SK-N-SH (cell line): ENCODE measurements at regions not wholly inside any gene's neighbourhood (a gene's known extent, or its start where the extent isn't known, plus 50 kb on each side); places are given as distances from the start of the nearest gene placed in this dataset.

Experiments
- CTCF ChIA-PET: fragments of 300-600, 350-600 bp; formaldehyde crosslinking; extraction: SDS; loops from one replicate; lab custom pipeline; 2021; lab: Yijun Ruan, JAX
- POLR2A ChIA-PET: fragments of 350-600 bp; sonication (Branson Sonifier 250); formaldehyde crosslinking; extraction: SDS; loops from one replicate; lab custom pipeline; 2020; ENCODE audit warnings: antibody characterized with exemption, inconsistent platforms; lab: Yijun Ruan, JAX
- DNase-seq: peaks from one replicate; pipeline ENCODE4 v3.0.0; 2012
- H2AFZ ChIP-seq: fragments of 200-600 bp; sonication (generic); 2 replicates; pipeline ENCODE4 v1.8.1; 2016; ENCODE audit warnings: antibody characterized with exemption, mild to moderate bottlenecking, low read depth
- H3F3A ChIP-seq: fragments of 200-600 bp; sonication (generic); replicated peaks from 2 replicates; pipeline ENCODE3; 2016; ENCODE audit warnings: antibody characterized with exemption, mild to moderate bottlenecking; ENCODE audit not compliant: insufficient read depth
- H3K27ac ChIP-seq, 2 experiments: fragments of 200-500 bp in 1 of 2; fragments of 200-600 bp in 1 of 2; sonication (Bioruptor generic) in 1 of 2; sonication (generic), shearing (Covaris generic) in 1 of 2; 2 replicates each; pipeline versions ENCODE4 v1.5.1 to v1.6.1; 2014 to 2016; ENCODE audit warnings: low read depth in 2 of 2, inconsistent platforms in 1 of 2, low read length in 1 of 2, mild to moderate bottlenecking in 1 of 2, mixed read lengths in 1 of 2
- H3K27me3 ChIP-seq: fragments of 200-600 bp; sonication (generic), shearing (Covaris generic); 2 replicates; pipeline ENCODE4 v1.6.1; 2016; ENCODE audit warnings: mixed run types; ENCODE audit not compliant: insufficient read depth
- H3K36me3 ChIP-seq, 2 experiments: fragments of 200-500 bp in 1 of 2; fragments of 200-600 bp in 1 of 2; sonication (Bioruptor generic) in 1 of 2; sonication (generic) in 1 of 2; replicated peaks in 1 of 2; 2 replicates each; pipeline versions ENCODE3 to v1.5.1; 2014 to 2016; ENCODE audit warnings: low read length in 1 of 2, mild to moderate bottlenecking in 1 of 2; ENCODE audit not compliant: insufficient read depth in 2 of 2, control insufficient read depth in 1 of 2
- H3K4me1 ChIP-seq, 2 experiments: fragments of 200-500 bp in 1 of 2; fragments of 200-600 bp in 1 of 2; sonication (Bioruptor generic) in 1 of 2; sonication (generic), shearing (Covaris generic) in 1 of 2; 2 replicates each; pipeline versions ENCODE4 v1.5.1 to v1.6.1; 2014 to 2016; ENCODE audit warnings: low read depth in 1 of 2, low read length in 1 of 2, mixed run types in 1 of 2; ENCODE audit not compliant: insufficient read depth in 2 of 2, control insufficient read depth in 1 of 2
- H3K4me2 ChIP-seq: fragments of 200-600 bp; sonication (generic), shearing (Covaris generic); 2 replicates; pipeline ENCODE4 v1.6.1; 2017; ENCODE audit warnings: mixed run types
- H3K4me3 ChIP-seq, 2 experiments: fragments of 200-500 bp in 1 of 2; fragments of 200-600 bp in 1 of 2; sonication (Bioruptor generic) in 1 of 2; sonication (generic), shearing (Covaris generic) in 1 of 2; 2 replicates each; pipeline versions ENCODE4 v1.5.1 to v1.8.1; 2014 to 2016; ENCODE audit warnings: low read depth in 2 of 2, inconsistent platforms in 1 of 2, low read length in 1 of 2, mild to moderate bottlenecking in 1 of 2, mixed read lengths in 1 of 2, moderate library complexity in 1 of 2
- H3K79me2 ChIP-seq: fragments of 200-600 bp; sonication (generic); 2 replicates; pipeline ENCODE4 v1.8.1; 2017; ENCODE audit warnings: mild to moderate bottlenecking; ENCODE audit not compliant: insufficient read depth
- H3K9ac ChIP-seq: fragments of 200-600 bp; sonication (generic); 2 replicates; pipeline ENCODE4 v1.6.1; 2017; ENCODE audit warnings: mixed run types
- H3K9me2 ChIP-seq: fragments of 200-600 bp; sonication (generic); 2 replicates; pipeline ENCODE4 v1.6.1; 2017; ENCODE audit warnings: mixed run types
- H3K9me3 ChIP-seq: fragments of 200-600 bp; sonication (generic); 2 replicates; pipeline ENCODE4 v1.6.1; 2017; ENCODE audit warnings: mixed run types, mild to moderate bottlenecking, moderate library complexity
- H4K20me1 ChIP-seq: fragments of 200-600 bp; sonication (generic); 2 replicates; pipeline ENCODE4 v1.6.1; 2017; ENCODE audit warnings: mild to moderate bottlenecking, mixed run types; ENCODE audit not compliant: insufficient read depth
- CHD2 ChIP-seq: fragments of 150-350 bp; IDR thresholded peaks from 2 replicates; pipeline ENCODE4 v1.6.1; 2018; ENCODE audit warnings: low read length; ENCODE audit not compliant: partially characterized antibody
- EZH2phosphoT487 ChIP-seq: fragments of 200-600 bp; sonication (generic); IDR thresholded peaks from 2 replicates; pipeline ENCODE4 v1.6.1; 2017; ENCODE audit warnings: low read depth, mixed run types, mild to moderate bottlenecking, antibody characterized with exemption, moderate library complexity, borderline replicate concordance
- FOXM1 ChIP-seq: IDR thresholded peaks from 2 replicates; pipeline ENCODE4 v1.4.0; 2012; ENCODE audit warnings: low read depth, mild to moderate bottlenecking
- GATA2 ChIP-seq: sonication (generic); formaldehyde crosslinking; IDR thresholded peaks from 2 replicates; pipeline ENCODE4 v1.5.0; 2020; ENCODE audit warnings: mild to moderate bottlenecking, missing genetic modification reagents
- JUND ChIP-seq: IDR thresholded peaks from 2 replicates; pipeline ENCODE4 v1.4.0; 2012
- MEF2A ChIP-seq: IDR thresholded peaks from 2 replicates; pipeline ENCODE4 v1.4.0; 2012; ENCODE audit warnings: low read depth, borderline replicate concordance
- NRF1 ChIP-seq: IDR thresholded peaks from 2 replicates; pipeline ENCODE4 v1.6.1; 2012; ENCODE audit warnings: low read depth, mild to moderate bottlenecking, low read length
- USF2 ChIP-seq: fragments of 150-350 bp; IDR thresholded peaks from 2 replicates; pipeline ENCODE4 v1.6.1; 2017; ENCODE audit warnings: antibody characterized with exemption, low read length, low read depth, borderline replicate concordance
- WGBS: methylation state at CpG from one replicate; pipeline ENCODE4 v1.1.6; 2017; ENCODE audit warnings: low lambda C conversion rate; 5-methylcytosine and 5-hydroxymethylcytosine counted together
- TF ChIP-seq, protein P1 (sequence below): IDR thresholded peaks from 2 replicates; pipeline ENCODE4 v1.6.1; 2012; ENCODE audit warnings: mild to moderate bottlenecking, low read depth, low read length, moderate library complexity
- TF ChIP-seq, protein P2 (sequence below): fragments of 200-600 bp; sonication (generic); IDR thresholded peaks from 2 replicates; pipeline ENCODE4 v1.6.1; 2017; ENCODE audit warnings: antibody characterized with exemption, mild to moderate bottlenecking, moderate library complexity
- TF ChIP-seq, protein P3 (sequence below): IDR thresholded peaks from 2 replicates; pipeline ENCODE4; 2012

GRCh38 chr1:18573170-18573569 is 57.5 kb upstream of the PAX7 start:
- 48% methylated on average over 7 of the region's 8 CpGs for WGBS
- no peak for DNase-seq
- no peaks in the 10 kb centered on the region for H3K27me3 ChIP-seq
- peaks cover 0 to 15% of the 10 kb centered on the region in 2 experiments; a peak in 1 of 4 replicates for H3K4me1 ChIP-seq
- H3F3A ChIP-seq = no peaks in the 10 kb centered on the region
- H3K4me2 ChIP-seq = no peak overlapping the region
- TF ChIP-seq GATA2 (CRISPR knock-in tag) (no peak), USF2 (no peak), JUND (no peak), MEF2A (no peak), FOXM1 (no peak), NRF1 (no peak), EZH2phosphoT487 (no peak), CHD2 (no peak)
- TF ChIP-seq, protein P1, sequence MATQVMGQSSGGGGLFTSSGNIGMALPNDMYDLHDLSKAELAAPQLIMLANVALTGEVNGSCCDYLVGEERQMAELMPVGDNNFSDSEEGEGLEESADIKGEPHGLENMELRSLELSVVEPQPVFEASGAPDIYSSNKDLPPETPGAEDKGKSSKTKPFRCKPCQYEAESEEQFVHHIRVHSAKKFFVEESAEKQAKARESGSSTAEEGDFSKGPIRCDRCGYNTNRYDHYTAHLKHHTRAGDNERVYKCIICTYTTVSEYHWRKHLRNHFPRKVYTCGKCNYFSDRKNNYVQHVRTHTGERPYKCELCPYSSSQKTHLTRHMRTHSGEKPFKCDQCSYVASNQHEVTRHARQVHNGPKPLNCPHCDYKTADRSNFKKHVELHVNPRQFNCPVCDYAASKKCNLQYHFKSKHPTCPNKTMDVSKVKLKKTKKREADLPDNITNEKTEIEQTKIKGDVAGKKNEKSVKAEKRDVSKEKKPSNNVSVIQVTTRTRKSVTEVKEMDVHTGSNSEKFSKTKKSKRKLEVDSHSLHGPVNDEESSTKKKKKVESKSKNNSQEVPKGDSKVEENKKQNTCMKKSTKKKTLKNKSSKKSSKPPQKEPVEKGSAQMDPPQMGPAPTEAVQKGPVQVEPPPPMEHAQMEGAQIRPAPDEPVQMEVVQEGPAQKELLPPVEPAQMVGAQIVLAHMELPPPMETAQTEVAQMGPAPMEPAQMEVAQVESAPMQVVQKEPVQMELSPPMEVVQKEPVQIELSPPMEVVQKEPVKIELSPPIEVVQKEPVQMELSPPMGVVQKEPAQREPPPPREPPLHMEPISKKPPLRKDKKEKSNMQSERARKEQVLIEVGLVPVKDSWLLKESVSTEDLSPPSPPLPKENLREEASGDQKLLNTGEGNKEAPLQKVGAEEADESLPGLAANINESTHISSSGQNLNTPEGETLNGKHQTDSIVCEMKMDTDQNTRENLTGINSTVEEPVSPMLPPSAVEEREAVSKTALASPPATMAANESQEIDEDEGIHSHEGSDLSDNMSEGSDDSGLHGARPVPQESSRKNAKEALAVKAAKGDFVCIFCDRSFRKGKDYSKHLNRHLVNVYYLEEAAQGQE = no peak
- TF ChIP-seq, protein P2, sequence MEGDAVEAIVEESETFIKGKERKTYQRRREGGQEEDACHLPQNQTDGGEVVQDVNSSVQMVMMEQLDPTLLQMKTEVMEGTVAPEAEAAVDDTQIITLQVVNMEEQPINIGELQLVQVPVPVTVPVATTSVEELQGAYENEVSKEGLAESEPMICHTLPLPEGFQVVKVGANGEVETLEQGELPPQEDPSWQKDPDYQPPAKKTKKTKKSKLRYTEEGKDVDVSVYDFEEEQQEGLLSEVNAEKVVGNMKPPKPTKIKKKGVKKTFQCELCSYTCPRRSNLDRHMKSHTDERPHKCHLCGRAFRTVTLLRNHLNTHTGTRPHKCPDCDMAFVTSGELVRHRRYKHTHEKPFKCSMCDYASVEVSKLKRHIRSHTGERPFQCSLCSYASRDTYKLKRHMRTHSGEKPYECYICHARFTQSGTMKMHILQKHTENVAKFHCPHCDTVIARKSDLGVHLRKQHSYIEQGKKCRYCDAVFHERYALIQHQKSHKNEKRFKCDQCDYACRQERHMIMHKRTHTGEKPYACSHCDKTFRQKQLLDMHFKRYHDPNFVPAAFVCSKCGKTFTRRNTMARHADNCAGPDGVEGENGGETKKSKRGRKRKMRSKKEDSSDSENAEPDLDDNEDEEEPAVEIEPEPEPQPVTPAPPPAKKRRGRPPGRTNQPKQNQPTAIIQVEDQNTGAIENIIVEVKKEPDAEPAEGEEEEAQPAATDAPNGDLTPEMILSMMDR = no peak
- TF ChIP-seq, protein P3, sequence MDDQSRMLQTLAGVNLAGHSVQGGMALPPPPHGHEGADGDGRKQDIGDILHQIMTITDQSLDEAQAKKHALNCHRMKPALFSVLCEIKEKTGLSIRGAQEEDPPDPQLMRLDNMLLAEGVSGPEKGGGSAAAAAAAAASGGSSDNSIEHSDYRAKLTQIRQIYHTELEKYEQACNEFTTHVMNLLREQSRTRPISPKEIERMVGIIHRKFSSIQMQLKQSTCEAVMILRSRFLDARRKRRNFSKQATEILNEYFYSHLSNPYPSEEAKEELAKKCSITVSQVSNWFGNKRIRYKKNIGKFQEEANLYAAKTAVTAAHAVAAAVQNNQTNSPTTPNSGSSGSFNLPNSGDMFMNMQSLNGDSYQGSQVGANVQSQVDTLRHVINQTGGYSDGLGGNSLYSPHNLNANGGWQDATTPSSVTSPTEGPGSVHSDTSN = no peak
- H3K27ac ChIP-seq = no peak overlapping the region
- no peak overlapping the region for H2AFZ ChIP-seq
- no peaks in the 10 kb centered on the region for H3K36me3 ChIP-seq
- no peak overlapping the region for H3K4me3 ChIP-seq
- no peak overlapping the region for H3K9ac ChIP-seq
- ChIA-PET CTCF (interaction anchor here (1.1 to 4.4 kb wide), 7 partner anchors 8 to 654 kb away, joined by 3 to 50 read pairs (median 11); no protein-coding TSS in a partner anchor), POLR2A (no interaction called here)
- no peaks in the 10 kb centered on the region for H4K20me1 ChIP-seq
- H3K79me2 ChIP-seq = no peaks in the 10 kb centered on the region
- no peaks in the 10 kb centered on the region for H3K9me2 ChIP-seq
- no peaks in the 10 kb centered on the region for H3K9me3 ChIP-seq
